Spinal cord (tissue), 9 donors: ENCODE measurements at regions not wholly inside any gene's neighbourhood (a gene's known extent, or its start where the extent isn't known, plus 50 kb on each side); places are given as distances from the start of the nearest gene placed in this dataset.

Source experiments
- DNase-seq, 6 donors: peaks; one replicate each; pipeline versions ENCODE4 v3.0.0 to v3.0.0-alpha.2; 2013 to 2015; ENCODE audit warnings: low spot score in 6 of 6, low read depth in 4 of 6
- H3K27ac ChIP-seq: one replicate; pipeline ENCODE4 v1.5.1; 2013; ENCODE audit warnings: low read depth, low read length, control low read depth
- H3K27me3 ChIP-seq: one replicate; pipeline ENCODE4 v1.6.1; 2013; ENCODE audit warnings: low read length; ENCODE audit not compliant: control insufficient read depth, insufficient read depth
- H3K36me3 ChIP-seq: one replicate; pipeline ENCODE4 v1.6.1; 2013; ENCODE audit warnings: low read length; ENCODE audit not compliant: control insufficient read depth, insufficient read depth
- H3K4me1 ChIP-seq: one replicate; pipeline ENCODE4 v1.6.1; 2013; ENCODE audit warnings: low read length; ENCODE audit not compliant: control insufficient read depth, insufficient read depth
- H3K4me3 ChIP-seq: one replicate; pipeline ENCODE4 v1.5.1; 2013; ENCODE audit warnings: low read depth, low read length, control low read depth
- H3K9me3 ChIP-seq: one replicate; pipeline ENCODE4 v1.6.1; 2013; ENCODE audit warnings: low read length; ENCODE audit not compliant: control insufficient read depth, insufficient read depth
- WGBS: methylation state at CpG from one replicate; pipeline ENCODE4 v1.1.5; 2013; ENCODE audit warnings: missing lambda C conversion rate; ENCODE audit not compliant: insufficient coverage; 5-methylcytosine and 5-hydroxymethylcytosine counted together
- donor health status: healthy.

DNA sequence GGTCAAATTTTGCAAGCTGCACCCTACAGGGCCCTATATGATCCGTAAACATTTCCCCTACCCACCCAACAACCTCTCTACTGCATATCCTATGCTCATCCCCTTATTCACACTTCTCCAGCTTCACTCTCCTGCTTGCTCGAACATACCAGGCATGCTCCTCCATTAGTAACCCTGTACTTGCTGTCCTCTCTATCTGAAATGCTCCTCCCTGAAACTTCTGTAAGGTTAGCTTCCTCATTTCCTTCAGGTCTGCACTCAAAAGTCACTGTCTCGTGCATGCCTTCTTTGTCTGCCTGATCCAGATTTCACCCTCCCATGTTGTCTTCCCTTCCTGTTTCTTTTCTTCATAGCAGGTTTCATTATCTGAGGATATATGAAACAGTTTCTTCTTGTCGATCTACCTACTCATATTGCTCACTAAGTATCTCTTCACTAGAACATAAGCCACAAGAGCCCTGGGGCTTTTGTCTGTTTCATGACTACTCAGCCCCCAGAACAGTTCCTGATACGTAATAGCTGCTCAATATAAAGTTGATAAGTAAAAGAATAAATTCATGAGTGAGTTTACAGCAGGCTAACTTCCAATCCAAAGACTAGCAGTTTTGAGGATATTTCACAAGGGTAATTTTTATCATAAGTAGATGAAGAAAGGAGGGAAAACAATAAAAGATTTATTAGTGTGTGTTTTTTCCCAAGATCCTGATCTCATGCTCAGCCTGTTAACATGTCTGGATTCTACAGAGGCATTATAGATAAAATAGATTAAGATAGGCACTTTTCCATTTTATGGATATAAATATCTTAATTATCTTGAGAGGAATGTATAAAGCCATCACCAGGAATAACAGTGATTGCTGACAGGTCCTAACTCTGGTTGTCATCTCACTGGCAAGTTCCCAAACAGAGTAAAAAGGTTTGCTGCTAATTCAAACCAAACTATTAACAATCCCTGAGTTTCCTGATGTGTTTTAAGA is 392.5 kb upstream of the ESRRG start:
- no peak overlapping the region for H3K27ac ChIP-seq
- no peaks in the 10 kb centered on the region for H3K36me3 ChIP-seq
- no peaks in the 10 kb centered on the region for H3K9me3 ChIP-seq
- H3K4me3 ChIP-seq = no peak overlapping the region
- 79% methylated on average over 3 of the region's 5 CpGs for WGBS
- no peaks in the 10 kb centered on the region for H3K27me3 ChIP-seq
- no peak for DNase-seq
- no peaks in the 10 kb centered on the region for H3K4me1 ChIP-seq

DNA sequence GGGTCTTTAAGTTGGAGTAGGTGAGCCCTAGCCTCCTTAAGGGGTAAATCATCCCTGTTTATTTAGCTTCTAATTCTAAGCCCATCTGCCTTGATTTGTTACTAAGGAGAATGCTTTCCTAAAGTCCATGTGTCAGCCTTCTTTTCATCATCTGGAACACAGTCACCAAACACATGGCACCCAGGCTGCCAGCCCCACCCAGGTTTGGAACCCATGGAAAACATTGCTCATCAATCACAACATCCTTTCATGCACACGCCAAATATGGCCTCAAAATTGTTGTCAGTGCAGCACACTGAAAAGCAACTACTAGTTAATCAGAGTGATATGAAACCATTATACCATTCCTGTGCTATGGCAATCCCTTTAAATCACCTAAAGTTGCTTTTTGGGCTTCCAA is 386.7 kb upstream of the ESRRG start:
- 82% methylated on average over 1 of the region's 1 CpG for WGBS
- no peaks in the 10 kb centered on the region for H3K9me3 ChIP-seq

DNA sequence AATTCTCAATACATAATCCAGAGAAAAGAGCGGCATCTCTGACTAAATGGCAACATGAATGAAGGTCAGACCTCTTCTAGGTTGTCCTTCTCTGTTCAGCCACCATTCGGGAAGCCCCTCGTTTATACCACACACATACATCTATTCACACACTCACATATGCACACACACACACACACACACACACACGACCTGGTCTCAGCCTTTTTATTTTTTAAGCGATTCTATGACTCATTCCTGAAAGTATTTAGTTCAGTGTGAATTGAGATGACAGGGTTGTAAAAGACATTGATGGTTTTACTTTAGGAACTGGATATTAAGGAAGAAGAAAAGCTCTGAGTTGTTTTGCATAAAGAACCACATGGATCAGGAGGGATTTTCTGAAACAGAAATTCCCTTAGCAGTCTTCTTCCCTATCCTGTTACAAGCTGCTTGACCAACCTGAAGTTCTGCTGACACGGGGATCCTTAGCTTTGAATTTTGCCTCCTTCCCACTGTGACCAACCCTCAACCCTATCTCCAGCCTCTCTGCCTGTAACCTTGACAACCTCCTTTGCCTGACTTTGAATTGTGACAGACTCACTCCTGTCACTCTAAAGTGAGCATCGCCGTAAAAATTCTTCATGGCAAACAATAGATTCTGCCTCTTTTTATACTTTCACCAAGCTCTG is 383.1 kb upstream of the ESRRG start:
- H3K9me3 ChIP-seq = no peaks in the 10 kb centered on the region
- no peak overlapping the region for H3K27ac ChIP-seq
- H3K4me3 ChIP-seq = no peak overlapping the region
- DNase-seq = peak in 1 of 6 donors; percentile 11
- 54% methylated on average over 4 of the region's 8 CpGs for WGBS
- no peaks in the 10 kb centered on the region for H3K36me3 ChIP-seq
- no peaks in the 10 kb centered on the region for H3K27me3 ChIP-seq
- H3K4me1 ChIP-seq = no peaks in the 10 kb centered on the region

More for the DNA sequence above, 386.7 kb upstream of the ESRRG start:
- no peak for DNase-seq
- Histone ChIP-seq H3K4me1 (no peaks in the 10 kb centered on the region), H3K36me3 (no peaks in the 10 kb centered on the region), H3K27ac (no peak overlapping the region), H3K27me3 (no peaks in the 10 kb centered on the region), H3K4me3 (no peak overlapping the region)

DNA sequence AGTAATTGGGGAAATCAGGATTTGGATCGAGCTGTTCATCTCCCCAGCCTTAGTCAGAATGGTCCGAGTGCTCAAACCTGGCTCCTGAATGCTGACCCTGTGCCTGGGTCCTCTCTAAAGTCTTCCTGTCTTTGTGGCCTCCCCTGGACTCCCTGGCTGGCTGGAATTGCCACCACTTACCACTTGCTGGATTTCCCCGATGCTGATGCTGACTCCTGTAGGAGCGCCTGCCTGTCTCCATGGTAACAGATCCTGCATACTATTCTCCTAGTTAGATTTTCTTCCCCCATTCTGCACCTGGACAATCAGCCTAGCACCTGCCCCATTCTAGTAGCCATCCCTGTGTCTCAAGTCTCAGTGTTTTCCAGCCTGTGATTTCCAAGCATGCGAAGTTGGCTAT is 382.2 kb upstream of the ESRRG start:
- Histone ChIP-seq H3K27me3 (no peaks in the 10 kb centered on the region), H3K36me3 (no peaks in the 10 kb centered on the region), H3K4me3 (no peak overlapping the region), H3K4me1 (no peaks in the 10 kb centered on the region), H3K27ac (no peak overlapping the region), H3K9me3 (no peaks in the 10 kb centered on the region)
- peak in 2 of 6 donors; percentile 31 to 82 for DNase-seq
- 76% methylated on average over 5 of the region's 5 CpGs for WGBS

DNA sequence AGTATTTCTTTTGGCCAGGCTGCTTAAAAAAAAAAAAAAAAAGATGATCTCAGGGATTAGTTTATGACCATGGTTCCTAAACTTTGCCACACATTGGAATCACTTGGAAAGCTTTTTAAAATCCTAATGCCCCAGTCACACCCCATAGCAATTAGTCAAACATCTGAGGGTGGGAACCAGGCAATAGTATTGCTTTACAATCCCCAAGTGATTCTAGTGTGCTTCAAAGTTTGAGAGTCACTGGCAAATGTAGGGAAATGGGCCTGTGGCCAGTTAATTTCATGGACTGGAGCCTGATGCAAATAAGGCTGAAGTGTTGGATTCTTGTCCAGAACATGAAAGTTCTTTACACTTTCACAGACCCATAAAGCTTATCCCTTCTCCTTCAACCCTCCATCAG is 374.6 kb upstream of the ESRRG start:
- H3K27me3 ChIP-seq = no peaks in the 10 kb centered on the region

DNA sequence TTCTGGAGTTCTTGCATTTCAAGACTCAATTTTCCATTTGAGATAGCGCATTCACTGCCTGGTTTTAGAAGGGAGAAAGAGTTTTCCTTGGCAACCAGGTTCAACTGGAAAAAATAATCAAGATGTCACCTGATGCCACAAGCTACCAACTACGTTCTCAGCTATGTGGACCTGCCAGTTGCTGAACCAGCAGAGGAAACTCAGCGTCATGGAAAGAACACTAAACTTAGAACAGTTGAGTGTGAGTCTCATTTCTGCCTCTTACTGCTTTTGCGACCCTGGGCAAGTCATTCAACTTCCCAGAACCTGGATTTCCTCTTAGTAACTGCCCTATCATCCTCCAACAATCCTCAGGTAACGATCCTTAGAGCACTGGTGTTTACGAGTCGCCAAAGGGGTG is 373.0 kb upstream of the ESRRG start:
- H3K9me3 ChIP-seq = no peaks in the 10 kb centered on the region
- DNase-seq = no peak
- no peak overlapping the region for H3K4me3 ChIP-seq
- 74% methylated on average over 7 of the region's 7 CpGs for WGBS
- H3K27me3 ChIP-seq = no peaks in the 10 kb centered on the region
- no peak overlapping the region for H3K27ac ChIP-seq
- H3K36me3 ChIP-seq = no peaks in the 10 kb centered on the region
- no peaks in the 10 kb centered on the region for H3K4me1 ChIP-seq

More for the DNA sequence above, 374.6 kb upstream of the ESRRG start:
- H3K4me1 ChIP-seq = no peaks in the 10 kb centered on the region
- no peaks in the 10 kb centered on the region for H3K9me3 ChIP-seq
- H3K27ac ChIP-seq = no peak overlapping the region
- no peak for DNase-seq
- H3K4me3 ChIP-seq = no peak overlapping the region
- H3K36me3 ChIP-seq = no peaks in the 10 kb centered on the region

DNA sequence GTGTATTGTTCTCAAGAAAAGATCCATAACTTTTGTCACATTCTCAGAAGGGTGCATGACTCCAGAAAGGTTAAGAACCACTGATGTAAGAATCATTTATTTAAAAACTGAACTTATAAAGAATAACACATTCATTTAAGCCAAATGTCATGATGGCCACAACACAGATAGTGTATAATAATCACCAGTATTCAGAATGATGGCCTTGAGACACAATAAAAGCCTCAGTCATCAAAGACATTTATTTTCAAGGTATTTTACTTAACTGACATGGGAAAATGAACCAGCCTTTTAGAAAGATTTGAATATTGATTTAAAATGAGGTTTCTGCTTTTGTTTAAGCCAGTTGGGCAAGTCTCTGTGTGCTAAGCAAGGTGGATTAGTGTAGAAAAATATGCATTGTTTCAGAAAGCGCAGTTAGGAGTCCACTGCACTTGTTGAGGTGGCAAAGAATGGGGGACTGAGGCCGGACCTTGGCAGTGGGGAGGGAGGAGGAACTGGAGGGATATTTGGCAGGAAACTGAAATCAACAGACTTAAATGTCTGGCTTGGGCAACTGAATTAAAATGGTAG is 371.9 kb upstream of the ESRRG start:
- WGBS = 86% methylated on average over 2 of the region's 2 CpGs
- no peak for DNase-seq
- no peaks in the 10 kb centered on the region for H3K4me1 ChIP-seq

DNA sequence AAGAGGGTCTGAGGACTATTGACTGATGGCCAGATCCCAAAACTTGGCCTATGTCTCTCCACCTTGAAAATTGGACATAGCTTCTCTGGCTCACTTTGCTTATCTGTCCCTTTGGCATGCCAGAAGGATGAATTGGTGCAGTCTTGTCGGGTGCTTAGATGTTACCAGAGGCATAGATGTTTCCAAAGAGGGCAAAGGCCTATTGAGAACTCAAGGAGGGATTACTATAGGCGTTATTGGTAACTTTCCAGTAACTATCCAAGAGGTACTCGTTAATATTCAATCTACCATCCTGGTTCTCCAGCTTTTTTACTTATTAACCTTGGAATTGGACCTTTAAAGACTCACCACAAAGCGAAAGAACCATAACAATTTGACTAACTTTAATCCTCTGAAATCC is 368.3 kb upstream of the ESRRG start:
- no peak overlapping the region for H3K27ac ChIP-seq
- H3K36me3 ChIP-seq = no peaks in the 10 kb centered on the region
- H3K4me3 ChIP-seq = no peak overlapping the region
- 85% methylated on average over 3 of the region's 4 CpGs for WGBS
- no peaks in the 10 kb centered on the region for H3K27me3 ChIP-seq
- no peaks in the 10 kb centered on the region for H3K4me1 ChIP-seq
- H3K9me3 ChIP-seq = no peaks in the 10 kb centered on the region
- no peak for DNase-seq

More for the DNA sequence above, 371.9 kb upstream of the ESRRG start:
- Histone ChIP-seq H3K9me3 (no peaks in the 10 kb centered on the region), H3K27me3 (no peaks in the 10 kb centered on the region), H3K36me3 (no peaks in the 10 kb centered on the region), H3K4me3 (no peak overlapping the region), H3K27ac (no peak overlapping the region)

DNA sequence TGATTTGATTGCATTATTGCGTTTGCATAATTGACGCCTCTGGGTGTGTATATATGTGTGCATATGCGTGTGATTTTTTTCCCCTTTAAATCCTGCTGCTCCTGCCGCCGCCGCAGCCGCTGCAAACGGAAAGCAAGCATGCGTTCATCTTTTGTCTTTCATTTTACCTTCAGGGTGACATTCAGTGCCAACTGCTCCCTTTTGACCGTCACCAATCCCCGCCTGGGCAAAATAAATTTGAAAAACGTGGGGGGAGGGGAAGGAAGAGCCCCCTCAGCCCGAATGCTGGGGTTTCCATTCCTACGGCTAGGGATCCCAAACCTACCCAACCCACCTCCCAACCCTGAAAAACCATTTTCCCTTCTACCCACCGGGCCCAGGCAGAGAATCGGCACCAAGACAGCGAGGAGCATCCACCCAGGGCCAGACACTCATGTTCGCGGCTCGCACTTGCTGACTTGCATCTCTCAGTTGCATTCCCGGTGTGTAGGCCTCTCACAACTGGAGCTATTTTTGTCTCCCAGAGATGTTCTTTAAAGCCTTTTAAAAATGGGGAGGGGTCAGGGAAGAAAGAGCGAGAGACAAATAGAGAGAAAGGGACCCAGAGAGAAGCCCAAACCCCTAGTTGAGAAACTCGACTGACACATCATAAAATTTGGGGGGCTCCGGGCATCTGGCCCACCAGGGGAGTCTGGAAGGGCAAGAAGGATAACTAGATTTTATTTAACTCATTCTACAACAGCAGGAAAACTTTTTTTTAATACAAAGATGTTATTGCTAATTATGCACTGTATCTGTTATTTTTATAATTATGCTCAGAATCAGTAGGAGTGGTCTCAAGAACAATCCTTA is 367.1 kb upstream of the ESRRG start:
- H3K4me1 ChIP-seq = no peaks in the 10 kb centered on the region
- no peaks in the 10 kb centered on the region for H3K36me3 ChIP-seq
- peak in 2 of 6 donors; percentile 50 to 88 for DNase-seq
- WGBS = 2% methylated on average over 9 of the region's 24 CpGs
- no peaks in the 10 kb centered on the region for H3K9me3 ChIP-seq
- H3K27ac ChIP-seq = peak overlapping the region; percentile 54
- peak overlapping the region; percentile 69 for H3K4me3 ChIP-seq
- no peaks in the 10 kb centered on the region for H3K27me3 ChIP-seq
